SK-N-SH (cell line): ENCODE measurements at regions not wholly inside any gene's neighbourhood (a gene's known extent, or its start where the extent isn't known, plus 50 kb on each side); places are given as distances from the start of the nearest gene placed in this dataset.

Source experiments
- EZH2phosphoT487 ChIP-seq: fragments of 200-600 bp; sonication (generic); IDR thresholded peaks from 2 replicates; pipeline ENCODE4 v1.6.1; 2017; ENCODE audit warnings: low read depth, mixed run types, mild to moderate bottlenecking, antibody characterized with exemption, moderate library complexity, borderline replicate concordance
- GABPA ChIP-seq: IDR thresholded peaks from 2 replicates; pipeline ENCODE4 v1.4.0; 2012; ENCODE audit warnings: low read depth, mild to moderate bottlenecking
- MEF2A ChIP-seq: IDR thresholded peaks from 2 replicates; pipeline ENCODE4 v1.4.0; 2012; ENCODE audit warnings: low read depth, borderline replicate concordance
- POLR2AphosphoS5 ChIP-seq: IDR thresholded peaks from 2 replicates; pipeline ENCODE4 v1.6.1; 2012; ENCODE audit warnings: low read depth, low read length
- RAD21 ChIP-seq: IDR thresholded peaks from 2 replicates; pipeline ENCODE4 v1.6.1; 2012; ENCODE audit warnings: mild to moderate bottlenecking, low read length
- SMC3 ChIP-seq: IDR thresholded peaks from 2 replicates; pipeline ENCODE4 v1.6.1; 2012; ENCODE audit warnings: low read depth, low read length, improper control_type of control experiment
- TAF1 ChIP-seq: IDR thresholded peaks from 2 replicates; pipeline ENCODE4 v1.6.1; 2012; ENCODE audit warnings: low read depth, mild to moderate bottlenecking, low read length, moderate library complexity, borderline replicate concordance
- TF ChIP-seq, protein P1 (sequence below): fragments of 150-350 bp; IDR thresholded peaks from 2 replicates; pipeline ENCODE4 v1.6.1; 2017; ENCODE audit warnings: antibody characterized with exemption, low read length, low read depth, borderline replicate concordance
- TF ChIP-seq, protein P2 (sequence below): IDR thresholded peaks from 2 replicates; pipeline ENCODE4 v1.6.1; 2012; ENCODE audit warnings: mild to moderate bottlenecking, low read depth, low read length, moderate library complexity
- TF ChIP-seq, protein P3 (sequence below): fragments of 200-600 bp; sonication (generic); IDR thresholded peaks from 2 replicates; pipeline ENCODE4 v1.6.1; 2017; ENCODE audit warnings: antibody characterized with exemption, mild to moderate bottlenecking, moderate library complexity

DNA sequence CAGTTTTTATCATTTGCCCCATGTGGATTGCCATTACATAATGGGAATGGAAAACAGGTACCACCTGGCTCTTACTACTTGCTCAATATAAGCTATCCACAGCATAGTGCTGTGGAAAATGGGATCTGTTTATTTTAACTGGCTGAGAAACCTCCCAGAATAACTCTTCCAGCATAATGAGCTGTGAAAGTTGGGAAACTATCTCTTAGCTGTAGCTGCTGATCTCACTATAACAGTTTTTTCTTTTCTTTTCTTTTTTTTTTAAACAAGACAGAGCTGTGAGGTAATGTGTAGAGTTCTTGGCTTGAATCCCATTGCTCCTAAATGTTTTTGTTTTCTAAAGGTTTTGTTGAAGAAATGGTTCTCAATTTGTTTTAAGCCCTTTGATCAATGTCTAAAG, 988.3 kb downstream of the PCDH19 start:
- no peak for TF ChIP-seq TAF1
- TF ChIP-seq, protein P1, sequence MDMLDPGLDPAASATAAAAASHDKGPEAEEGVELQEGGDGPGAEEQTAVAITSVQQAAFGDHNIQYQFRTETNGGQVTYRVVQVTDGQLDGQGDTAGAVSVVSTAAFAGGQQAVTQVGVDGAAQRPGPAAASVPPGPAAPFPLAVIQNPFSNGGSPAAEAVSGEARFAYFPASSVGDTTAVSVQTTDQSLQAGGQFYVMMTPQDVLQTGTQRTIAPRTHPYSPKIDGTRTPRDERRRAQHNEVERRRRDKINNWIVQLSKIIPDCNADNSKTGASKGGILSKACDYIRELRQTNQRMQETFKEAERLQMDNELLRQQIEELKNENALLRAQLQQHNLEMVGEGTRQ = no peak
- TF ChIP-seq POLR2AphosphoS5 = no peak
- TF ChIP-seq, protein P2, sequence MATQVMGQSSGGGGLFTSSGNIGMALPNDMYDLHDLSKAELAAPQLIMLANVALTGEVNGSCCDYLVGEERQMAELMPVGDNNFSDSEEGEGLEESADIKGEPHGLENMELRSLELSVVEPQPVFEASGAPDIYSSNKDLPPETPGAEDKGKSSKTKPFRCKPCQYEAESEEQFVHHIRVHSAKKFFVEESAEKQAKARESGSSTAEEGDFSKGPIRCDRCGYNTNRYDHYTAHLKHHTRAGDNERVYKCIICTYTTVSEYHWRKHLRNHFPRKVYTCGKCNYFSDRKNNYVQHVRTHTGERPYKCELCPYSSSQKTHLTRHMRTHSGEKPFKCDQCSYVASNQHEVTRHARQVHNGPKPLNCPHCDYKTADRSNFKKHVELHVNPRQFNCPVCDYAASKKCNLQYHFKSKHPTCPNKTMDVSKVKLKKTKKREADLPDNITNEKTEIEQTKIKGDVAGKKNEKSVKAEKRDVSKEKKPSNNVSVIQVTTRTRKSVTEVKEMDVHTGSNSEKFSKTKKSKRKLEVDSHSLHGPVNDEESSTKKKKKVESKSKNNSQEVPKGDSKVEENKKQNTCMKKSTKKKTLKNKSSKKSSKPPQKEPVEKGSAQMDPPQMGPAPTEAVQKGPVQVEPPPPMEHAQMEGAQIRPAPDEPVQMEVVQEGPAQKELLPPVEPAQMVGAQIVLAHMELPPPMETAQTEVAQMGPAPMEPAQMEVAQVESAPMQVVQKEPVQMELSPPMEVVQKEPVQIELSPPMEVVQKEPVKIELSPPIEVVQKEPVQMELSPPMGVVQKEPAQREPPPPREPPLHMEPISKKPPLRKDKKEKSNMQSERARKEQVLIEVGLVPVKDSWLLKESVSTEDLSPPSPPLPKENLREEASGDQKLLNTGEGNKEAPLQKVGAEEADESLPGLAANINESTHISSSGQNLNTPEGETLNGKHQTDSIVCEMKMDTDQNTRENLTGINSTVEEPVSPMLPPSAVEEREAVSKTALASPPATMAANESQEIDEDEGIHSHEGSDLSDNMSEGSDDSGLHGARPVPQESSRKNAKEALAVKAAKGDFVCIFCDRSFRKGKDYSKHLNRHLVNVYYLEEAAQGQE = no peak
- TF ChIP-seq, protein P3, sequence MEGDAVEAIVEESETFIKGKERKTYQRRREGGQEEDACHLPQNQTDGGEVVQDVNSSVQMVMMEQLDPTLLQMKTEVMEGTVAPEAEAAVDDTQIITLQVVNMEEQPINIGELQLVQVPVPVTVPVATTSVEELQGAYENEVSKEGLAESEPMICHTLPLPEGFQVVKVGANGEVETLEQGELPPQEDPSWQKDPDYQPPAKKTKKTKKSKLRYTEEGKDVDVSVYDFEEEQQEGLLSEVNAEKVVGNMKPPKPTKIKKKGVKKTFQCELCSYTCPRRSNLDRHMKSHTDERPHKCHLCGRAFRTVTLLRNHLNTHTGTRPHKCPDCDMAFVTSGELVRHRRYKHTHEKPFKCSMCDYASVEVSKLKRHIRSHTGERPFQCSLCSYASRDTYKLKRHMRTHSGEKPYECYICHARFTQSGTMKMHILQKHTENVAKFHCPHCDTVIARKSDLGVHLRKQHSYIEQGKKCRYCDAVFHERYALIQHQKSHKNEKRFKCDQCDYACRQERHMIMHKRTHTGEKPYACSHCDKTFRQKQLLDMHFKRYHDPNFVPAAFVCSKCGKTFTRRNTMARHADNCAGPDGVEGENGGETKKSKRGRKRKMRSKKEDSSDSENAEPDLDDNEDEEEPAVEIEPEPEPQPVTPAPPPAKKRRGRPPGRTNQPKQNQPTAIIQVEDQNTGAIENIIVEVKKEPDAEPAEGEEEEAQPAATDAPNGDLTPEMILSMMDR = no peak
- TF ChIP-seq EZH2phosphoT487 = no peak
- TF ChIP-seq MEF2A = no peak
- TF ChIP-seq RAD21 = no peak
- TF ChIP-seq GABPA = no peak
- TF ChIP-seq SMC3 = no peak
